GM12878 (cell line): ENCODE measurements at regions not wholly inside any gene's neighbourhood (a gene's known extent, or its start where the extent isn't known, plus 50 kb on each side); places are given as distances from the start of the nearest gene placed in this dataset.

Source experiments
- CHD1 ChIP-seq: IDR thresholded peaks from 2 replicates; pipeline ENCODE4 v1.6.1; 2012; ENCODE audit warnings: low read depth, low read length, improper control_type of control experiment
- SUPT20H ChIP-seq: IDR thresholded peaks from 2 replicates; pipeline ENCODE4 v1.6.1; 2011; ENCODE audit warnings: low read depth, mild to moderate bottlenecking, low read length, moderate library complexity, borderline replicate concordance; ENCODE audit not compliant: control insufficient read depth
- YY1 ChIP-seq: IDR thresholded peaks from 2 replicates; pipeline ENCODE4 v1.6.1; 2011; ENCODE audit warnings: low read depth, mild to moderate bottlenecking, low read length
- ZZZ3 ChIP-seq: IDR thresholded peaks from 2 replicates; pipeline ENCODE4 v1.6.1; 2011; ENCODE audit warnings: low read depth; ENCODE audit not compliant: control insufficient read depth, insufficient read length
- TF ChIP-seq, protein P1 (sequence below), 3 experiments: IDR thresholded peaks in 2 of 3; conservative IDR thresholded peaks in 1 of 3; 2 replicates each; pipeline ENCODE4 v1.5.1; 2011; ENCODE audit warnings: low read depth in 3 of 3, low read length in 3 of 3, mild to moderate bottlenecking in 3 of 3, control low read depth in 2 of 3, moderate library complexity in 2 of 3, inconsistent platforms in 1 of 3, mixed read lengths in 1 of 3; ENCODE audit not compliant: control insufficient read depth in 2 of 3, insufficient read depth in 1 of 3; ENCODE audit errors: extremely low read depth in 1 of 3

DNA sequence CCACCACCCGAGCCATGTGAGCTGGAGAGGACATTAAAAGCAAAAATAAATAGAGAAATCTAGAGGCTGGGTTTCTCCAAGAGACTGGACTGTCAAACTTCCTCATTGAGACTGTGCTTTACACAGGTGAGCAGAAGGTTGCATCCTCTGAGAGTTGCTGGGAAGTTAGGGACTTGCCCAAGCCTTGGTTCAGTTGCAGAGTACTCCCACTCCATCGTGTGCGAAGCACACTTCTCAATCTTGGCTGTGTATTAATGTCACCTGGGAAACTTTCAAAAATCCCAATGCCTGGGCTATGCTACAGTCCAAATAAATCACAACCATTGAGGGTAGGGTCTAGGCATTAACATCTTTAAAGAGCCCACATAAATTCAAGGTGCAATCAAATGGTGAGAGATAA, 89.2 kb downstream of the ZNF330 start:
- no peak for TF ChIP-seq CHD1
- no peak for TF ChIP-seq SUPT20H
- TF ChIP-seq, protein P1, sequence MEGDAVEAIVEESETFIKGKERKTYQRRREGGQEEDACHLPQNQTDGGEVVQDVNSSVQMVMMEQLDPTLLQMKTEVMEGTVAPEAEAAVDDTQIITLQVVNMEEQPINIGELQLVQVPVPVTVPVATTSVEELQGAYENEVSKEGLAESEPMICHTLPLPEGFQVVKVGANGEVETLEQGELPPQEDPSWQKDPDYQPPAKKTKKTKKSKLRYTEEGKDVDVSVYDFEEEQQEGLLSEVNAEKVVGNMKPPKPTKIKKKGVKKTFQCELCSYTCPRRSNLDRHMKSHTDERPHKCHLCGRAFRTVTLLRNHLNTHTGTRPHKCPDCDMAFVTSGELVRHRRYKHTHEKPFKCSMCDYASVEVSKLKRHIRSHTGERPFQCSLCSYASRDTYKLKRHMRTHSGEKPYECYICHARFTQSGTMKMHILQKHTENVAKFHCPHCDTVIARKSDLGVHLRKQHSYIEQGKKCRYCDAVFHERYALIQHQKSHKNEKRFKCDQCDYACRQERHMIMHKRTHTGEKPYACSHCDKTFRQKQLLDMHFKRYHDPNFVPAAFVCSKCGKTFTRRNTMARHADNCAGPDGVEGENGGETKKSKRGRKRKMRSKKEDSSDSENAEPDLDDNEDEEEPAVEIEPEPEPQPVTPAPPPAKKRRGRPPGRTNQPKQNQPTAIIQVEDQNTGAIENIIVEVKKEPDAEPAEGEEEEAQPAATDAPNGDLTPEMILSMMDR (IDR thresholded peaks at IDR 0.05 in 2 of 3, conservative IDR thresholded peaks at IDR 0.05 in 1 of 3; ENCODE audit: control insufficient read depth in 2 of 3, extremely low read depth in 1 of 3, insufficient read depth in 1 of 3, low read depth in 3 of 3, low read length in 3 of 3), result no peak
- no peak for TF ChIP-seq YY1
- TF ChIP-seq ZZZ3, result no peak
